ENCODE measurements at regions not wholly inside any gene's neighbourhood (a gene's known extent, or its start where the extent isn't known, plus 50 kb on each side); places are given as distances from the start of the nearest gene placed in this dataset.

DNA sequence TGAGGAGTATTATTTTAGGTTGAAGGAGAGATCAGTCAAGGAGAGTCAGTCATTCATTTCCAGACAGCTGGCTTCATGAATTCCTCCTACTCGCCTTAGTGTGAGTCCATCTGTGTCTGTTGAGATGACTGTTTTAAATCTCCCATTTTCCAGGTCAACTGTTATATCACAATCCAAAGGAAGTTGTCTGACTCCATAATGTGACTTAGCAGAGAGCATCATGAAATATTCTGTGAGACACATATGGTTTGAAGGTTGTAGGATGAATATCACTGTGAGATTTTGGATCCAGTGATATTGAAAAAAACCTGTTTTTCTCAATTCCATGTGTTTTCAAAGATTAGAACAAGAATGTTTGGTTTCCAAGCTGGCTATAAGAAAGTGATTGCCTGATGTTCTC, 530.2 kb upstream of the MAN1A1 start:
- TF ChIP-seq PHF21A (CRISPR knock-in tag; IDR thresholded peaks at IDR 0.05) (no peak), POLR2AphosphoS5 (IDR thresholded peaks at IDR 0.05; ENCODE audit: low read depth, low read length) (no peak), EZH2 (conservative IDR thresholded peaks at IDR 0.05; ENCODE audit: low read depth, low read length) (no peak), ZNF143 (CRISPR knock-in tag; IDR thresholded peaks at IDR 0.05) (no peak), MED1 (CRISPR knock-in tag; IDR thresholded peaks at IDR 0.05) (no peak), CBX5 (CRISPR knock-in tag; IDR thresholded peaks at IDR 0.05; ENCODE audit: borderline replicate concordance) (no peak), ZNF12 (CRISPR knock-in tag; IDR thresholded peaks at IDR 0.05) (no peak)
- TF ChIP-seq, protein P1, sequence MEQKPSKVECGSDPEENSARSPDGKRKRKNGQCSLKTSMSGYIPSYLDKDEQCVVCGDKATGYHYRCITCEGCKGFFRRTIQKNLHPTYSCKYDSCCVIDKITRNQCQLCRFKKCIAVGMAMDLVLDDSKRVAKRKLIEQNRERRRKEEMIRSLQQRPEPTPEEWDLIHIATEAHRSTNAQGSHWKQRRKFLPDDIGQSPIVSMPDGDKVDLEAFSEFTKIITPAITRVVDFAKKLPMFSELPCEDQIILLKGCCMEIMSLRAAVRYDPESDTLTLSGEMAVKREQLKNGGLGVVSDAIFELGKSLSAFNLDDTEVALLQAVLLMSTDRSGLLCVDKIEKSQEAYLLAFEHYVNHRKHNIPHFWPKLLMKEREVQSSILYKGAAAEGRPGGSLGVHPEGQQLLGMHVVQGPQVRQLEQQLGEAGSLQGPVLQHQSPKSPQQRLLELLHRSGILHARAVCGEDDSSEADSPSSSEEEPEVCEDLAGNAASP (CRISPR knock-in tag; IDR thresholded peaks at IDR 0.05; ENCODE audit: borderline replicate concordance) = no peak
- TF ChIP-seq, protein P2, sequence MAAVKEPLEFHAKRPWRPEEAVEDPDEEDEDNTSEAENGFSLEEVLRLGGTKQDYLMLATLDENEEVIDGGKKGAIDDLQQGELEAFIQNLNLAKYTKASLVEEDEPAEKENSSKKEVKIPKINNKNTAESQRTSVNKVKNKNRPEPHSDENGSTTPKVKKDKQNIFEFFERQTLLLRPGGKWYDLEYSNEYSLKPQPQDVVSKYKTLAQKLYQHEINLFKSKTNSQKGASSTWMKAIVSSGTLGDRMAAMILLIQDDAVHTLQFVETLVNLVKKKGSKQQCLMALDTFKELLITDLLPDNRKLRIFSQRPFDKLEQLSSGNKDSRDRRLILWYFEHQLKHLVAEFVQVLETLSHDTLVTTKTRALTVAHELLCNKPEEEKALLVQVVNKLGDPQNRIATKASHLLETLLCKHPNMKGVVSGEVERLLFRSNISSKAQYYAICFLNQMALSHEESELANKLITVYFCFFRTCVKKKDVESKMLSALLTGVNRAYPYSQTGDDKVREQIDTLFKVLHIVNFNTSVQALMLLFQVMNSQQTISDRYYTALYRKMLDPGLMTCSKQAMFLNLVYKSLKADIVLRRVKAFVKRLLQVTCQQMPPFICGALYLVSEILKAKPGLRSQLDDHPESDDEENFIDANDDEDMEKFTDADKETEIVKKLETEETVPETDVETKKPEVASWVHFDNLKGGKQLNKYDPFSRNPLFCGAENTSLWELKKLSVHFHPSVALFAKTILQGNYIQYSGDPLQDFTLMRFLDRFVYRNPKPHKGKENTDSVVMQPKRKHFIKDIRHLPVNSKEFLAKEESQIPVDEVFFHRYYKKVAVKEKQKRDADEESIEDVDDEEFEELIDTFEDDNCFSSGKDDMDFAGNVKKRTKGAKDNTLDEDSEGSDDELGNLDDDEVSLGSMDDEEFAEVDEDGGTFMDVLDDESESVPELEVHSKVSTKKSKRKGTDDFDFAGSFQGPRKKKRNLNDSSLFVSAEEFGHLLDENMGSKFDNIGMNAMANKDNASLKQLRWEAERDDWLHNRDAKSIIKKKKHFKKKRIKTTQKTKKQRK (IDR thresholded peaks at IDR 0.05; ENCODE audit: low read length) = no peak
- TF ChIP-seq, protein P3, sequence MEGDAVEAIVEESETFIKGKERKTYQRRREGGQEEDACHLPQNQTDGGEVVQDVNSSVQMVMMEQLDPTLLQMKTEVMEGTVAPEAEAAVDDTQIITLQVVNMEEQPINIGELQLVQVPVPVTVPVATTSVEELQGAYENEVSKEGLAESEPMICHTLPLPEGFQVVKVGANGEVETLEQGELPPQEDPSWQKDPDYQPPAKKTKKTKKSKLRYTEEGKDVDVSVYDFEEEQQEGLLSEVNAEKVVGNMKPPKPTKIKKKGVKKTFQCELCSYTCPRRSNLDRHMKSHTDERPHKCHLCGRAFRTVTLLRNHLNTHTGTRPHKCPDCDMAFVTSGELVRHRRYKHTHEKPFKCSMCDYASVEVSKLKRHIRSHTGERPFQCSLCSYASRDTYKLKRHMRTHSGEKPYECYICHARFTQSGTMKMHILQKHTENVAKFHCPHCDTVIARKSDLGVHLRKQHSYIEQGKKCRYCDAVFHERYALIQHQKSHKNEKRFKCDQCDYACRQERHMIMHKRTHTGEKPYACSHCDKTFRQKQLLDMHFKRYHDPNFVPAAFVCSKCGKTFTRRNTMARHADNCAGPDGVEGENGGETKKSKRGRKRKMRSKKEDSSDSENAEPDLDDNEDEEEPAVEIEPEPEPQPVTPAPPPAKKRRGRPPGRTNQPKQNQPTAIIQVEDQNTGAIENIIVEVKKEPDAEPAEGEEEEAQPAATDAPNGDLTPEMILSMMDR (CRISPR knock-in tag; IDR thresholded peaks at IDR 0.05) = no peak
- TF ChIP-seq, protein P4, sequence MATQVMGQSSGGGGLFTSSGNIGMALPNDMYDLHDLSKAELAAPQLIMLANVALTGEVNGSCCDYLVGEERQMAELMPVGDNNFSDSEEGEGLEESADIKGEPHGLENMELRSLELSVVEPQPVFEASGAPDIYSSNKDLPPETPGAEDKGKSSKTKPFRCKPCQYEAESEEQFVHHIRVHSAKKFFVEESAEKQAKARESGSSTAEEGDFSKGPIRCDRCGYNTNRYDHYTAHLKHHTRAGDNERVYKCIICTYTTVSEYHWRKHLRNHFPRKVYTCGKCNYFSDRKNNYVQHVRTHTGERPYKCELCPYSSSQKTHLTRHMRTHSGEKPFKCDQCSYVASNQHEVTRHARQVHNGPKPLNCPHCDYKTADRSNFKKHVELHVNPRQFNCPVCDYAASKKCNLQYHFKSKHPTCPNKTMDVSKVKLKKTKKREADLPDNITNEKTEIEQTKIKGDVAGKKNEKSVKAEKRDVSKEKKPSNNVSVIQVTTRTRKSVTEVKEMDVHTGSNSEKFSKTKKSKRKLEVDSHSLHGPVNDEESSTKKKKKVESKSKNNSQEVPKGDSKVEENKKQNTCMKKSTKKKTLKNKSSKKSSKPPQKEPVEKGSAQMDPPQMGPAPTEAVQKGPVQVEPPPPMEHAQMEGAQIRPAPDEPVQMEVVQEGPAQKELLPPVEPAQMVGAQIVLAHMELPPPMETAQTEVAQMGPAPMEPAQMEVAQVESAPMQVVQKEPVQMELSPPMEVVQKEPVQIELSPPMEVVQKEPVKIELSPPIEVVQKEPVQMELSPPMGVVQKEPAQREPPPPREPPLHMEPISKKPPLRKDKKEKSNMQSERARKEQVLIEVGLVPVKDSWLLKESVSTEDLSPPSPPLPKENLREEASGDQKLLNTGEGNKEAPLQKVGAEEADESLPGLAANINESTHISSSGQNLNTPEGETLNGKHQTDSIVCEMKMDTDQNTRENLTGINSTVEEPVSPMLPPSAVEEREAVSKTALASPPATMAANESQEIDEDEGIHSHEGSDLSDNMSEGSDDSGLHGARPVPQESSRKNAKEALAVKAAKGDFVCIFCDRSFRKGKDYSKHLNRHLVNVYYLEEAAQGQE (IDR thresholded peaks at IDR 0.05; ENCODE audit: borderline replicate concordance in 1 of 2, low read depth in 1 of 2, low read length in 2 of 2) = no peak
- TF ChIP-seq, protein P5, sequence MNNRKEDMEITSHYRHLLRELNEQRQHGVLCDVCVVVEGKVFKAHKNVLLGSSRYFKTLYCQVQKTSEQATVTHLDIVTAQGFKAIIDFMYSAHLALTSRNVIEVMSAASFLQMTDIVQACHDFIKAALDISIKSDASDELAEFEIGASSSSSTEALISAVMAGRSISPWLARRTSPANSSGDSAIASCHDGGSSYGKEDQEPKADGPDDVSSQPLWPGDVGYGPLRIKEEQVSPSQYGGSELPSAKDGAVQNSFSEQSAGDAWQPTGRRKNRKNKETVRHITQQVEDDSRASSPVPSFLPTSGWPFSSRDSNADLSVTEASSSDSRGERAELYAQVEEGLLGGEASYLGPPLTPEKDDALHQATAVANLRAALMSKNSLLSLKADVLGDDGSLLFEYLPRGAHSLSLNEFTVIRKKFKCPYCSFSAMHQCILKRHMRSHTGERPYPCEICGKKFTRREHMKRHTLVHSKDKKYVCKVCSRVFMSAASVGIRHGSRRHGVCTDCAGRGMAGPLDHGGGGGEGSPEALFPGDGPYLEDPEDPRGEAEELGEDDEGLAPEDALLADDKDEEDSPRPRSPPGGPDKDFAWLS (CRISPR knock-in tag; IDR thresholded peaks at IDR 0.05; ENCODE audit: borderline replicate concordance) = no peak
- TF ChIP-seq, protein P6, sequence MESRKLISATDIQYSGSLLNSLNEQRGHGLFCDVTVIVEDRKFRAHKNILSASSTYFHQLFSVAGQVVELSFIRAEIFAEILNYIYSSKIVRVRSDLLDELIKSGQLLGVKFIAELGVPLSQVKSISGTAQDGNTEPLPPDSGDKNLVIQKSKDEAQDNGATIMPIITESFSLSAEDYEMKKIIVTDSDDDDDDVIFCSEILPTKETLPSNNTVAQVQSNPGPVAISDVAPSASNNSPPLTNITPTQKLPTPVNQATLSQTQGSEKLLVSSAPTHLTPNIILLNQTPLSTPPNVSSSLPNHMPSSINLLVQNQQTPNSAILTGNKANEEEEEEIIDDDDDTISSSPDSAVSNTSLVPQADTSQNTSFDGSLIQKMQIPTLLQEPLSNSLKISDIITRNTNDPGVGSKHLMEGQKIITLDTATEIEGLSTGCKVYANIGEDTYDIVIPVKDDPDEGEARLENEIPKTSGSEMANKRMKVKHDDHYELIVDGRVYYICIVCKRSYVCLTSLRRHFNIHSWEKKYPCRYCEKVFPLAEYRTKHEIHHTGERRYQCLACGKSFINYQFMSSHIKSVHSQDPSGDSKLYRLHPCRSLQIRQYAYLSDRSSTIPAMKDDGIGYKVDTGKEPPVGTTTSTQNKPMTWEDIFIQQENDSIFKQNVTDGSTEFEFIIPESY (CRISPR knock-in tag; IDR thresholded peaks at IDR 0.05) = no peak
